Panc1 (cell line): ENCODE measurements at regions not wholly inside any gene's neighbourhood (a gene's known extent, or its start where the extent isn't known, plus 50 kb on each side); places are given as distances from the start of the nearest gene placed in this dataset.

Experiments used
- ATAC-seq: fragments of 200-7000 bp; cut with Tn5 transposase; 2 replicates; pipeline ENCODE4 v1.9.1; 2020; ENCODE audit warnings: mild to moderate bottlenecking, moderate library complexity
- BruUV-seq: library from RNA; stranded (reverse); fragments of 400-500 nt; replicated peaks from 2 replicates; lab custom pipeline; 2021; lab: Mats Ljungman, UMichigan
- CTCF ChIA-PET: fragments of 300-600 bp; sonication (Branson Sonifier 250); formaldehyde crosslinking; loops from one replicate; lab custom pipeline; 2022; ENCODE audit warnings: antibody characterized with exemption; lab: Charles Lee
- POLR2A ChIA-PET: fragments of 300-600 bp; sonication (Branson Sonifier 250); formaldehyde crosslinking; loops from one replicate; lab custom pipeline; 2022; ENCODE audit warnings: antibody characterized with exemption; lab: Charles Lee
- DNase-seq: peaks from one replicate; pipeline ENCODE4 v3.0.0-alpha.2; 2010; ENCODE audit warnings: low read depth, low spot score
- H3K27ac ChIP-seq: 2 replicates; pipeline ENCODE4 v1.5.1; 2011; ENCODE audit warnings: mild to moderate bottlenecking, low read length, inconsistent platforms
- H3K27me3 ChIP-seq: fragments of 200-500 bp; sonication (Bioruptor generic); 2 replicates; pipeline ENCODE4 v1.6.0; 2014; ENCODE audit warnings: low read length, inconsistent platforms; ENCODE audit not compliant: control insufficient read depth, insufficient read depth
- H3K36me3 ChIP-seq: fragments of 200-500 bp; sonication (Bioruptor generic); 2 replicates; pipeline ENCODE4 v1.5.1; 2014; ENCODE audit warnings: inconsistent platforms, mild to moderate bottlenecking, low read length, moderate library complexity; ENCODE audit not compliant: control insufficient read depth, insufficient read depth
- H3K4me1 ChIP-seq: 2 replicates; pipeline ENCODE4 v1.5.1; 2011; ENCODE audit warnings: inconsistent platforms, mild to moderate bottlenecking, low read length, moderate library complexity; ENCODE audit not compliant: control insufficient read depth, insufficient read depth
- H3K4me3 ChIP-seq, 2 experiments: 2 replicates each; pipeline ENCODE4 v1.5.1; 2011 to 2012; ENCODE audit warnings: low read depth in 2 of 2, low read length in 2 of 2, mild to moderate bottlenecking in 2 of 2, inconsistent platforms in 1 of 2, moderate library complexity in 1 of 2
- H3K9me3 ChIP-seq: fragments of 200-500 bp; sonication (Bioruptor generic); 2 replicates; pipeline ENCODE4 v1.5.1; 2014; ENCODE audit warnings: low read depth, mild to moderate bottlenecking, inconsistent platforms, low read length, moderate library complexity; ENCODE audit not compliant: control insufficient read depth, insufficient read depth
- POLR2AphosphoS5 ChIP-seq: IDR thresholded peaks from 2 replicates; pipeline ENCODE4 v1.6.1; 2012; ENCODE audit warnings: mild to moderate bottlenecking, low read depth, low read length, moderate library complexity
- REST ChIP-seq, 2 experiments: IDR thresholded peaks; 2 replicates each; pipeline ENCODE4 v1.6.1; 2011 to 2012; ENCODE audit warnings: low read depth in 2 of 2, control low read depth in 1 of 2, low read length in 1 of 2, mild to moderate bottlenecking in 1 of 2, moderate library complexity in 1 of 2; ENCODE audit not compliant: insufficient read depth in 1 of 2
- SIN3A ChIP-seq: IDR thresholded peaks from 2 replicates; pipeline ENCODE4 v1.6.1; 2012; ENCODE audit warnings: low read depth, mild to moderate bottlenecking, low read length, moderate library complexity, borderline replicate concordance; ENCODE audit not compliant: insufficient read depth
- TCF7L2 ChIP-seq: IDR thresholded peaks from 2 replicates; pipeline ENCODE4 v1.6.1; 2011; ENCODE audit warnings: mild to moderate bottlenecking, low read depth, low read length, inconsistent platforms
- in situ Hi-C: cut with HindIII; loops from 2 replicates; pipeline ENCODE4 v1.10.0; 2016; ENCODE audit warnings: low sequenced_read_pairs, low pct_unique_long_range_greater_than_20kb
- intact Hi-C: fragments of 100-400 bp; cut with micrococcal nuclease; formaldehyde crosslinking; loops from one replicate; pipeline ENCODE4 v1.10.0; 2022; ENCODE audit not compliant: unreplicated experiment
- TF ChIP-seq, protein P1 (sequence below): fragments of 450-650 bp; IDR thresholded peaks from 2 replicates; pipeline ENCODE4 v1.5.1; 2017; ENCODE audit warnings: mild to moderate bottlenecking

- CTCF ChIA-PET = no interaction called here
Observed at GRCh38 chr7:114854369-114854768, 67.5 kb upstream of the MDFIC start.

GRCh38 chr7:114856625-114857024 lies 65.3 kb upstream of the MDFIC start:
- no peak for TF ChIP-seq SIN3A
- TF ChIP-seq, protein P1, sequence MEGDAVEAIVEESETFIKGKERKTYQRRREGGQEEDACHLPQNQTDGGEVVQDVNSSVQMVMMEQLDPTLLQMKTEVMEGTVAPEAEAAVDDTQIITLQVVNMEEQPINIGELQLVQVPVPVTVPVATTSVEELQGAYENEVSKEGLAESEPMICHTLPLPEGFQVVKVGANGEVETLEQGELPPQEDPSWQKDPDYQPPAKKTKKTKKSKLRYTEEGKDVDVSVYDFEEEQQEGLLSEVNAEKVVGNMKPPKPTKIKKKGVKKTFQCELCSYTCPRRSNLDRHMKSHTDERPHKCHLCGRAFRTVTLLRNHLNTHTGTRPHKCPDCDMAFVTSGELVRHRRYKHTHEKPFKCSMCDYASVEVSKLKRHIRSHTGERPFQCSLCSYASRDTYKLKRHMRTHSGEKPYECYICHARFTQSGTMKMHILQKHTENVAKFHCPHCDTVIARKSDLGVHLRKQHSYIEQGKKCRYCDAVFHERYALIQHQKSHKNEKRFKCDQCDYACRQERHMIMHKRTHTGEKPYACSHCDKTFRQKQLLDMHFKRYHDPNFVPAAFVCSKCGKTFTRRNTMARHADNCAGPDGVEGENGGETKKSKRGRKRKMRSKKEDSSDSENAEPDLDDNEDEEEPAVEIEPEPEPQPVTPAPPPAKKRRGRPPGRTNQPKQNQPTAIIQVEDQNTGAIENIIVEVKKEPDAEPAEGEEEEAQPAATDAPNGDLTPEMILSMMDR = no peak
- no peak for TF ChIP-seq POLR2AphosphoS5
- TF ChIP-seq TCF7L2 = no peak
- no peak for TF ChIP-seq REST (IDR thresholded peaks at IDR 0.05; ENCODE audit: insufficient read depth in 1 of 2, low read depth in 2 of 2, low read length in 1 of 2)
- Histone ChIP-seq H3K4me1 (no peaks in the 10 kb centered on the region), H3K27ac (no peak overlapping the region), H3K27me3 (no peaks in the 10 kb centered on the region), H3K4me3 (no peak overlapping the region), H3K9me3 (no peaks in the 10 kb centered on the region), H3K36me3 (no peaks in the 10 kb centered on the region)
- ChIA-PET CTCF (no interaction called here), POLR2A (no interaction called here)
- DNase-seq = no peak
- in situ Hi-C loops = no loop called here
- BruUV-seq = no TSS peak
- intact Hi-C loops = no loop called here
- ATAC-seq = no peak

More at GRCh38 chr7:114854369-114854768, 67.5 kb upstream of the MDFIC start:
- no peaks in the 10 kb centered on the region for H3K27me3 ChIP-seq
- no peak for DNase-seq
- POLR2A ChIA-PET = interaction anchor here (0.7 kb wide), 1 partner anchor 11 kb away, joined by 3 read pairs; no protein-coding TSS in a partner anchor
- no peak for TF ChIP-seq SIN3A
- TF ChIP-seq REST (IDR thresholded peaks at IDR 0.05; ENCODE audit: insufficient read depth in 1 of 2, low read depth in 2 of 2, low read length in 1 of 2) = no peak
- TF ChIP-seq, protein P1 = no peak
- TF ChIP-seq POLR2AphosphoS5 = no peak
- no peak for TF ChIP-seq TCF7L2
- no peak overlapping the region for H3K27ac ChIP-seq
- no peak overlapping the region for H3K4me3 ChIP-seq
- no peaks in the 10 kb centered on the region for H3K4me1 ChIP-seq
- intact Hi-C loops (no loop called here), in situ Hi-C loops (no loop called here)
- BruUV-seq = no TSS peak
- H3K36me3 ChIP-seq = no peaks in the 10 kb centered on the region
- no peak for ATAC-seq
- no peaks in the 10 kb centered on the region for H3K9me3 ChIP-seq
